Hematopoietic multipotent progenitor cell (in vitro differentiated cells): ENCODE measurements at regions not wholly inside any gene's neighbourhood (a gene's known extent, or its start where the extent isn't known, plus 50 kb on each side); places are given as distances from the start of the nearest gene placed in this dataset.

ENCODE experiments used
- DNase-seq, 3 donors: peaks; one replicate each; pipeline ENCODE4 v3.0.0-alpha.2; 2011 to 2015; ENCODE audit warnings: low read depth in 2 of 3, low spot score in 2 of 3

DNA sequence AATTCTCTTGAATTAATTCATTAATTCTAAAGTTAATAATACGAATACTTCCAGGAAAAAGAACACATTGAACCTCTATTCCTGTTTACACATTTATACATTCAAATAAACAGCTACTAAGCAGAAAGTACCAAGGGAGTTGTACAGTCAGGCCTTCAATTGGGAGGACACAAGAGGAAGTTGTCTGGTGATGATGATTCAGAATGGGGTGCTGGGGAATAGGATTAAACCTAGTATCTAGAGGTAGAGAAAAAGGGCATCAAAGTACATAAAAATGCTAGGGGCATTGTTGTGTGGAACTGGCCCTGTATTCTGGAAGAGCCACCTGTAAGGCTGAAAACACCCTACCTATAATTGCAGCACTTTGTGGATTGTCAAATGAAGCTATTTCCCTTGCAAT, 71.7 kb upstream of the MROH9 start:
- DNase-seq: no peak

DNA sequence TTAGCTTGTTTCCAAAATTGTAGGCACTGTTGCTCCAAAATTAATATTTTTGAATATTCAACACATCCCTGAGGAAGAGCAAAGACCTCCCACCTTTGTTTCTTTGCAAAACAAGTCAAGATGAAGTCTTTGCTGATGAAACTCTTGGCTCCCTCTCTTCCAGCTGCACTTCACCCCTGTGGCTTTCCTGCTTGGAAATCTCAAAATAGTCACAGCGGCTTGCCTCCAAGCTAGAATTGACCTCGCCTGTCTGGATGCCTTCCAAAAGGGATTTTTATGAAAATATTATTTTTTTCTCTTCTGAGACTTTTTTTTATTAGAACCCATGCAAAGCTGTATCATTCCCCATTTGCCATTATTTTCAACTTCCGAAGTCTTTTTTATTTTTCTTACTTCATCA, 71.1 kb upstream of the MROH9 start:
- DNase-seq: no peak

DNA sequence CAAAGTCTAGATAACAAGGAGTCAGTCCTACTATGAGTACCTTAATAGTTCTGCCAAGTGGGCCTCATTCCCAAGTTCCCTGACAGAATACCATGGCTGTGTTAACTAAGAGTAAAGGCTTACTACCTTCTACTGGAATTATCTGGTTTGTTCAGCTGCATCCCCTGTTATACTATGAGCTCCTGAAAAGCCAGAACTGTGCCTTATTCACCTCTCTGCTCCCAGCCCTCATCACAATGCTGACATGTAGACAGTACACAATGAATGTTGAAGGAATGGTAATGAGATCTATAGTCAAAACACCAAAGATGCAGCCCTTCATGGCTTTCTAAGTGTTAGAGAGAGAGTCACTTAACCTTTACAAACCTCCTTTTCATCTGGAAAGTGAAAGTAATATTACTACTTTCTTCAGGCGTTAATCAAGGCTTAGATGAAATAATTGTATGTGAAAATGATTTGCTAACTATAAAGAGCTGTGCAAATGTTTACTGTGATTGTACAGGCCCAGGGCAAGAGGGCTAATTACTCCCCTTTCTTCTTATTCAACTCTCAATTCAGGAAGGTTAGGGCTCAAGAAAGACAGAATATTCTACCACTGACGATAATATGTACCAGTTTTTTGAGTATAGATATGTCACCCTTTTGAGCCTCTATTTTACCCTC, 70.3 kb upstream of the MROH9 start:
- no peak for DNase-seq

DNA sequence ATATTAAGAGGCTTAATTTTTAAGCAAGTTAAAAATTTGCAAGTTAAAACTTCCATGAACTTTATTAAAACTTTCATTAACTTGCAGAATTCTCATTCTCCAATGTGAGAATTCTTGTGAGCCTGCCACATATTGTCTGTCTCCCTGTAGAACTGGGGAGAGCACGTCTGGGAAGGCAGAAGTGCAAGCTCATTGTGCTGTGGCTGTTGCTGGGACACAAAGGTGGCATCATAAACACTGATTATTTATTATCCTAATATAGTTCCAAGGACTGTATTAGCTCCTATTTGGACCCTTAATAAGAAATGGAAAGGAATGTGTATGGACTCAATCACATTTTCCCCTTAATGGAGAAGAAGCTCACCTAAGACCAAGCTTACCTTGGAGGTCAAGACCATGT, 68.7 kb upstream of the MROH9 start:
- no peak for DNase-seq

DNA sequence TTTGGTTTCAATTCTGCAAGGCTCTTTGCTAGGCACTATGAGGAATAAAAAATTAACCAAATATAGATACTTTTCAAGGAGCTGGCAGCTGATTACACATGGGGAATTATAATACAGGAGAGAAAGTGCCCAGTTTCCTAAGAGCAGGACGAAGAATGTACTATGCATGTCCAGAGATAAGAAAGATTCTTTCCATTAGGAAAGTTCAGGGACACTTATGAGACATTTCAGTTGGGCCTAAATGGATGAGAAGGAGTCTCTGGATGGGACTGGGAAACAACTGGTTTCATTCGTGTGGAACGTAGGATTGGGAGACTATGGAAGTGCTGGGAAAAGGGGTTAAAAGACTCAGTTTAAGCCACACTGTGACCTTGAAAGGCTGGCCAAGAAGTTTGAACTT, 63.5 kb upstream of the MROH9 start:
- no peak for DNase-seq

DNA sequence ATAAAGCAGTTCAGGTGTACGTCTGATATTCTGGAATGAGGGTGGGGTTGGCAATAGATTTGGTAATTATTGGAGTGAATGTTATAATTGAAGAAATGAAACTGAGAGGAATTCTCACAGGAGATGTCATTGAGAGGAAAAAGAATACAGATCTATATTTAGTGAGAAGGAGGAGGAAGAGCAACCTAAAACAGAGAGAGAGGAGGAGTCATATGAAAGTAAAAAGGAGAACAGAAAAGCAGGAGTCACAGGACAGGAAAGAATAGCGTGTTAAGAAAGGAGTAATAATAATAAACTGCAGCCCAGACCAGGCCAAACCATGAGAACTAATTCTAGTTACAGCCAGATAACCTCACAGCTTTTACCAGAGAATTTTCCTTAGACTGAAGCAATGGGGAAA, 62.7 kb upstream of the MROH9 start:
- DNase-seq: no peak

DNA sequence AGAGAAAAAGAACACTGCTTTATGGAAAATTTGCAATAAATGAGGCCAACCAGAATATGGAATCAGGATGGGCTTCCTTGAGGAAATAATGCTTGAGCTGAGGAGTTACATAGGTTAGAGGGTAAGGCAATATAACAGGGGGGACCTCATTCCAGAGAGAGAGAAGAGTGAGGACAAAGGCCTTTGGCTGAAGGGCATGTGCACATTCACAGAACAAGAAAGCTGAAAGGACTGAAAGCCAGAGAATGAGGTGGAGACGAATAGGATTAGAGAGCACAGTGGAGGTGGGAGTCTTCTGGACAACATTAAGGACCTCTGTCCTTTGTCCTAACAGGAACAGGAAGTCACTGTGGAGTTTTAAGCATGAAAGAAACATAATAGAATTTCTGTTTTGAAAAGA, 60.7 kb upstream of the MROH9 start:
- DNase-seq: no peak

DNA sequence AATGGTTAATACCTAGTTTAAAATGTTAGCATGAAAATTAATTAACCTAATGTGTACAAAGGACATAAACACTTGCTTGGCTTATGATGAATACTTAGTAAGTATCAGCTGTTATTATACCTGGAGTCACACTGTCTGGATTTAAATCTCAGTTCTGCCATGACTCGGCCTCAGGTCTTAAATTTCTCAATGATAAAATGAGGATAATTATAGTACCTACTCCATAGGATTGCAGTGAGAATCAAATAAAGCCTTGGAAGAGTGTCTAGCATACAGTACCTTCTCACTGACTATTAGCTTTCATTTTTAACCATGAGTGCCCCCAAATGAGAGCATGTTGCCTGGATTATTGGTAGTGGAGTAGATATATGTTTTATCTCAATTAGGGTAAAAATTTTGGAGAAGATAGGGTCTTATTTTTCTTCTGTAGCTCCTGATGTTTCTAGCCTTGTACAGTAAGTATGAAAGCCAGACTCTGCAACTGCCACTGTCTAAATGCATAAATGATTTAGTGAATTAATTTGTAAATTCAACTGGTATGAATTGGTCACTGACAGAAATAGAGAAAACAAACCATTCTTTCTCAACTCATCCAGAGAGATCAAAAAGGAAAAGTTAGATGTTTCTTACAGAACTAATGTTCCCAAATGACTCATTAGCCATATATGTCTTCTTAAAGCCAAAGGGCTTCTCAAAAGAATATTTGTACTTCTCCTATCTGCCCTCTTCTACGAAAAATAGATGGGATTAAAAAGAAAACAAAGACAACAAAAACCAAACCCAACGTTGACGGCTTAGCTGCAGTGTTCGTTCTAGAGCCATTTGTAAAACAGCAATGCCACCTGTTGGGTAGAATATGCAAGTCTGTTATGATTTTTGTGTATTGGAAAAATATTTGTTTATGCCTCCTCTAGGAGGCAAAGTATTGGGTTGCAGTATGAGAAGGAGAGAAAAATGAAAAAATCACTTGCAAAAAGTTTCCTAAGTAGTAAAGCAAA, 53.8 kb upstream of the MROH9 start:
- DNase-seq: peak in 2 of 3 donors; percentile 4 to 26
